Esophagus muscularis mucosa (tissue), 4 donors: ENCODE measurements at regions not wholly inside any gene's neighbourhood (a gene's known extent, or its start where the extent isn't known, plus 50 kb on each side); places are given as distances from the start of the nearest gene placed in this dataset.

ENCODE experiments used
- CTCF ChIP-seq, 3 experiments: fragments of 200-600 bp in 2 of 3; fragments of 450-650 bp in 1 of 3; sonication (generic) in 2 of 3; IDR thresholded peaks; one replicate each; pipeline ENCODE4 v1.5.1; 2017 to 2019; ENCODE audit warnings: antibody characterized with exemption in 3 of 3, mild to moderate bottlenecking in 2 of 3, moderate library complexity in 1 of 3
- EP300 ChIP-seq: sonication (generic); formaldehyde crosslinking; IDR thresholded peaks from one replicate; pipeline ENCODE4 v1.6.1; 2017; ENCODE audit warnings: antibody characterized with exemption
- POLR2A ChIP-seq: fragments of 450-650 bp; IDR thresholded peaks from one replicate; pipeline ENCODE4 v1.6.1; 2017; ENCODE audit warnings: antibody characterized with exemption, moderate library complexity, mild to moderate bottlenecking, low read depth
- POLR2AphosphoS5 ChIP-seq, 2 donors: sonication (generic); formaldehyde crosslinking; IDR thresholded peaks; one replicate each; pipeline ENCODE4 v1.6.1; 2017; ENCODE audit warnings: antibody characterized with exemption in 2 of 2

GRCh38 chr19:30317403-30317802 is 54.8 kb upstream of the ZNF536 start:
- no peak for TF ChIP-seq POLR2A
- no peak for TF ChIP-seq CTCF (IDR thresholded peaks at IDR 0.05)
- no peak for TF ChIP-seq EP300
- TF ChIP-seq POLR2AphosphoS5 (IDR thresholded peaks at IDR 0.05), result no peak
